DMS 273 (cell line): ENCODE measurements at regions not wholly inside any gene's neighbourhood (a gene's known extent, or its start where the extent isn't known, plus 50 kb on each side); places are given as distances from the start of the nearest gene placed in this dataset.
A peak's percentile ranks its signal among the peaks of the same experiment; 100 is the strongest.

Source experiments
- DNase-seq: peaks from one replicate; lab custom pipeline; 2025; ENCODE audit not compliant: unreplicated experiment; lab: John Stamatoyannopoulos, UW

DNA sequence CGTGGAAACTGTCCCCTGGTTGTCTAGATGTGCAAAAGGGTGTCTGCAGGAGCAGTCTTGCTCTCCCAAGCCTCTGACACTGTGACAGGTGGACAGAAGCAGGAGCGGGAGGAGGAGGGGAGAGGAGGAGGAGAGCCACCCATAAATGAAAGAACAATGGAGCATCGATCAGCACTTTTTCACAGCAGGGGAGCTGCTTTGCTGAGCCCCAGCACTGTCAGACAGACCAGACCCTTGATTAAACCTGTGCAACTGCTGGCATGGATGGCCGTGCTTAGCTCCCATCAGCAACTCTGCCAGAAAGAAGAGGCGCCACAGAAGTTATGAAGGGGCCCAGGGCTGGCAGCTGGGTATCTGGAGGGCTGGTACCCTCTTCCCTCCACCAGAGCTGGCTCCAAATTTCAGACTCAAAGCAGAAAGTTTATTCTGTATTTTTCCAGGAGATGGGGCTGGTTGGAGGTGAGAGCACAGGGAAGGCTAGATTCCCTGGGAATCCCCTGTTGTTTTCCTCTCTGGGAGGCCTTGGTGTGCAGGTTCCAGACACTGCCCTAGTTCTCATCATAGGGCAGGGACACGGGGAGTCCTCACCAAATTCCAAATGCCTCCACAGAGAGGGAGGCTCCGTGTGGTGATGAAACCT is 1192.2 kb downstream of the UQCRFS1 start:
- DNase-seq: no peak

DNA sequence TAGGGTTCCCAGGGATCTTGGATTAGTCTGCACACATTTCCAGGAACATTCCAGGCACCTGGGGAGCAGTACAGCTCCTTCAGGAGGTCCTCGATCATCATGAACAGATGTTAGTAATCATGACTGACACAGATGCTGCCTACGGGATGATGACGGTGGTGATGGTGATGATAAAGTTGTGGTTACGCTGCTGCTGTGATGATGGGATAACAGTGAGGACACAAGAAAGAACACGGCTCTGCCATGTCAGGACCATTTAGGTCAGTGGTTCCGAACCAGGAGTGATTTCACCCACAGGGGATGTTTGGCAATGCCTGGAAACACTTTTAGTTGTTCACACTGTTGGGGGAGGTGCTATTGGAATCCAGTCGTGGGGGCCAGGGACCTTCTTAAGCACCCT is 1193.0 kb downstream of the UQCRFS1 start:
- no peak for DNase-seq

DNA sequence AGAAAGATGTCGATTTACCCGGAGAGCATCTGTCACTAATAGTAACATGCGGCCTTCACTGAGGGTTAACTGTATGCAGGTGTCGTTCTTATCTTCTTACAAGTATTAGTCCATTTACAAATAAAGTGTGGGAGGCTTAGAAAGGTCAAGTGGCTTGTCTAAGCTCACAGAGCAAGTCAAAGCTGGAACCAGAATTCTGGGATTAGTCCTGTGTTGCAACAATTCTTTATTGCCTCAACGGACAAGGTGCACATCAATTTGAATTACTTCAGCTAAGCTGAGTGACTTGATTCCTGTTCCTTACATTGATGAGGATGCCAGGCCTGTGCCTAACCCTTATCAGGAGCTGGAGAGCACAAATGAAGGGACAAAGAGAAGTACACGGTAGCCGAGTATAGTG is 1193.6 kb downstream of the UQCRFS1 start:
- no peak for DNase-seq

DNA sequence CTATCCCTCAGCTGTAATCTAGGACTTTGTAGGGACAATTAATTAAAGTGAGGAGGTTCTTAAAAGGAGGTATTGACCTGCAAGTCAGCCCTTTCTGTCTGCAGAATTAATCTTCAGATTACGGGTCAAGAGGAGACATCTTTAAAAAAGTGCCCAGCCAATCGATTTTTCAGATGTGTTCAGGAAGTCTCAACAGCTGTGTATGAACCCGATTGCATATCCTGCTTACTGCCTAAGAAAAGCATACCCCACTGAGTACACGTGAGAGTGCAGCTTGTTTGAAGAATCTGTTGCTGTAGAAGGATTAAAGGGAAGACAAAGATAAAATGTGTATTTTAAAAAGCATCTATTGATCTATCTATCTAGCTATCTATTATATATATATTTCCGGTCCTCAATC is 1194.5 kb downstream of the UQCRFS1 start:
- no peak for DNase-seq

DNA sequence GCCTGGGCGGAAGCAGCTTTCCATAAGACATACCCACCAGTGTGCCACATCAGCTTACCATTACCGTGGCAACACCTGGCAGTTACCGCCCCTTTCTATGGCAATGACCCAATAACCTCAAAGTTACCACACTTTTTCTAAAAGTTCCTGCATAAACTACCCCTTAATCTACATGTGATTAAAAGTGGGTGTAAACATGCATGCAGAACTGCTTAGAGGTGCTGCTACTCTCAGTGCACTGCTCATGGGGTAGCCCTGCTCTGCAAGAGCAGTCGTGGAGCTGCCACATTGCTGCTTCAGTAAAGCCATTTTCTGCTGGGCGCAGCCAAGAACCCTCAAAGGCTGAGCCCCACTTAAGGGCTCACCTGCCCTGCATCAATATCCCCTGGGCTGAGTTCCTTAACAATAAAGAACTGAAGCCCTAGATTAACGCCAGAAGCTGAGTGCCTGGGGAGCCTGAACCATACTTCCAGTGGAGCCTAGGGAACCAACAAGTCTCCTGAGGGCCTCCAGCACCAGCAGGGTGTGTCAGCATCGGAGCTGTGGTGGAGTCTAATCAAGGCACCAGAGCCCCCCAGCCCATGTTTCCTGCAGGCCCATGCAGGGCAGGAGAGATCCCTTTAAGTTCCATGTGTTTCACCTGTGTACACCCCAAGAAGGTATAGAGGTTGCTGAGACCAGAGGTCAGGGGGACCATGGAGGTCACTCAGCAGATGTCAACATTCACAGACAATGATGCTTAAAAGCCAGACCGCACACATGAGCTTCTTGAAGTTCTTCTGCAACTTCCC is 1198.1 kb downstream of the UQCRFS1 start:
- DNase-seq: no peak

DNA sequence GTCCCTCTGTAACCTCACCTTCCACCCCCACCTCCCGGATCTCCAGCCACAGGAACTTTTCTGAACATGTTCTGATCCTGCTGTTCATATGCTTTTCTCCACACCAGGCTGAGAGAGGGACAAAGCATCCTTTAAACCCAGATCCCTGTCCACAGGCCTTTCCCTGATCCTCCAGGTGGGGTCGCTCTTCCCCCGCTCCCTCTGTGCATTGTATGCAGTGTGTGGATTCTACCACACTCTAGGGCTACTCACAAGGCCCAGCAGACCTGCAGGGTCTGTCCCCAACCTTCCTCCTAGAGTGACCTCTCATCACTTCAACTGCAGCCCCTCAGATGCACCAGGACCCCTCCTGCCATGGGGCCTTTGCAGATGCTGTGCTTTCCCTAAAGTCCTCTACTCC is 1200.6 kb downstream of the UQCRFS1 start:
- peak; percentile 24 for DNase-seq

DNA sequence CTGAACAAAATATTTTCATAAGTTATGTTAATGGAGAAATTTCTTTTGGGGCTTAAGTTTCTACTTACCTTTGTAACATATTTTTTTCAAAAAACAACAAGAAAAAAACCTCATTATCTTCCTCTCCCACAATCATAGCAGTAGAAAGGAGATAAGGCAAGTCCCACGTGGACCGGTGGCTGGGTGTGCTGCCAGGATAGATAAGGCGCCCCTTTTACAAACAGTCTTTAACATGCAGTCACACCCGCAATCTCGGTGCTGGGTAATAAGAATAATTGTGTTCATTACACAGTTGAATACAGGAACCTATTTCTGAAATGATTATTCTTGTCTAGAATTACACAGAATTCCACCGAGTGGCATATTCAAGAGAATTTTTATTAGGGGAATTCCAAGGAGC is 1202.3 kb downstream of the UQCRFS1 start:
- DNase-seq: no peak

DNA sequence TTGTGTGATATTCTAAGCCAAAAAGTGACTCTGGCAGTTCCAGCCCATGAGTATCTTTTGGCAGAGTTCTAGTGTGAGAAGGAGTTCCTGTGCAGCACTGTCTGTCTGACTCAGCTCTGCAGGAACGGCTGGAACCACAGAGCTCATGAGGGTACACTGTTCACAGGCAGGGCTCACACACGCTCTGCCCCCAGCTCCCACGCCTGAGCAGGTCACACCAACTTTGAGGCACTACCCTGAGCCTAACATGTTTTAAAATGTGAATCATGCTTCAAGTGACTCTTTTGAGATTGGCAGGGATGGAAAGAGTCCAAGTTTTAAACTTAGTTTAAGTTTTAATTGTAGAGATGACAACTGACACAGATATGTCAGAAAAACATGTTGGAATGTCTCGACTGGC is 1203.3 kb downstream of the UQCRFS1 start:
- DNase-seq: no peak

DNA sequence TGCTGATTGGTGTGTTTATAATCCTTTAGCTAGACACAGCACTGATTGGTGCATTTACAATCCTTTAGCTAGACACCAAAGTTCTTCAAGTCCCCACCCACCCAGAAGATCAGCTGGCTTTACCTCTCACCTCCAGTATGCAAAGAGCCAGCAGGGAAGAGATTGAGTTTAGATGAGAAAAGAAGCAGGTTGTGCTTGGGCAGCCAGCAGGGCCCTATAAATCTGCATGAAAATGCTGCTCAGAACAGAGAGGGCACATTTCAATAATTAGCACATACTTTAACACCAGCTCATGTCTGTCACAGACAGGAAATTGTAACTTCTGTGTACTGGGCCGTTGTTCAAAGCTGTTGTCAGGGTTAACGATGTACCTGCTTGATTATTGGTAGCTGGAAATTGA is 1204.3 kb downstream of the UQCRFS1 start:
- no peak for DNase-seq

DNA sequence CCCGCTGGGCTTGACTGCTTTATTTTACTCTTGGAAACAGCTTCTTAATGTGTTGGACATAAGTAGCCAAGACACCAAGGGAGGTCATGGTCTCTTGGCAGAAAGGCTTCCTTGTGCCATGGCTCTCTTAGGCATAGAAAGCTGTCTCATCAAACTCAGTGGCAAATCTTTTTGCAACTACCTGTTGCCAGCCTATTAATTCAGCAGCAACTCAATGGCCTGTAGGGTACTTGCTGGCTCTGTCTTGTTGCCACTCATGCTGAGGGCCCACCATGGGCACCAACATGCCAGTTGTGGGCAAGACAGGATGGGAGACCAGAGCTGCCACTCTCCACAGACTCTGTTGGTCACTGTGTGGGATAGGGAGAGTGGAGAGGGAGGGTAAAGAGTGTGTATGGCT is 1209.4 kb downstream of the UQCRFS1 start:
- DNase-seq: no peak

DNA sequence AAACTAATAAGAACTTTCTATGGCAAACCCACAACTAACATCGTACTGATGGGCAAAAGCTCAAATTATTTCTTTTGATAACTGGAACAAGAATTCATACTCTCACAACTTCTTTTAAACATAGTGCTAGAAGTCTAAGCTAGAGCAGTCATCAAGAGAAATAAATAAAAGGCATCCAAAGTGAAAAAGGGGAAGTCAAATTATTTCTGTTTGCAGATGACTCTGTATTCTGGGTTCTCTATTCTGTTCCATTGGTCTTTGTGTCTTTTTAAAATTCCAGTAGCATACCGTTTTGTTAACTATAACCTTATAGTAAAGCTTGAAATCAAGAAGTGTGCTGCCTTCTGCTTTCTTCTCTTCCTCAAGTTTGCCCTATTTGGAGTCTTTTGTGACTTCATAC is 1215.9 kb downstream of the UQCRFS1 start:
- DNase-seq: no peak

DNA sequence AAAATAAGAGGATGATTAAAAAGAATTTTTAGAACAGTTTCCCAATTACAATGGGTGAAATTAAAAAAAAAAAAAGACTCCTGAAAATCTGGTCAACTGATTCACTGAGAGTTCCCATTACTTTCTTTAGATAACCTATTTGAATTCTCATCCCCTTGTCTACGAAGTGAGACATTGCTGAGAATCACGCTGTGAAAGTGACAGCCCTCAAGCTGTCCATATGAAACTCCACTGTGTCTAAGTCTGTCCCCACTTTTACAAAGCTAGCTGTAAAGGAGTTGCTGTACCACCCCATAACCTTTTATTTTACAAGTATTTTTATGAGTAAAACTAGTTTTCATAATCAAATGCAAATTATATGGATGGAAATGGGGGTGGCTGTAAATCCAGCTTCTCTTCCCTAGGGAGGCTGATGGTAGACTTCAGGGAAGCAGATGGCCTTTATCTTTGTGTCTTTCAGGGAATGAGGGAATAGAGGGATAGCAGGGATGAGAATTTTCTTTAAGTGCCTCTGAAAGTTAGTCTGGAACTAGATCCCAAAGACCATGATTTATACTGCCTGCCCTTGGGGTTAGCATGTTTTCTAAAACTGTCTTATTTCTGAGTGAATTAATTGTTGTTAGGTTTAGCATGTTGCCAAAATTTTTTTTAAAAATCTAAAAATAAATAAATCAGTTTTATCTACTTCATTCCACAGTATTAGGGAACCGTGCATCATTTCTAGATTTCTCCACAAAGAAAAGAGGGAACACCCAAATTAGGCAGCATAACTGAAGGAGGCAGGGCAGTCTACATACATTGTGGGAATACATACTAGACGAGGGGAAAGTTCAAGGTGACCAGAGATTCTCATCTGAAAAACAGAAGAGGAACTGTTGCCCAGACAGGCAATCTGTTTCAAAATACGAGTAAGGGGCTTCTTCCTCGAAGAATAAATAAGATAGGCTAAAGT is 1219.1 kb downstream of the UQCRFS1 start:
- DNase-seq: no peak

DNA sequence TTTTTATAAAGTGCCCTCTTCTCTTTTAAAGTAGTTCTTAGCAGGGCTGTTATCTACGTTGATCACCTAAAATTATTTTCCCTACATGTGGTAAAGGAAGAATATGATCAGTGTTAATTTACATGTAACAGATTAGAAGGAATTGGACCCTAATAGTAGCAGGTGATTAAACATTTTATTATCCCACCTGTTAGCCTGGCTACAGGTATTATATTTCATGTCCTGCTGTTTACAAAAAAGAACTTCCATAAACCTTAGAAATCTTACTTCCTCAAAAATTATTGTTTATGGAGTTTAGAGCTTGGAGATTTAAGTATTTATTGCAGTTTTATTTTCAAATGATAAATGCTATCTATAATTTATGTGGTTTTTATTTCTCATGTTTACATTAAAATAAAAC is 1226.7 kb downstream of the UQCRFS1 start:
- peak; percentile 6 for DNase-seq

DNA sequence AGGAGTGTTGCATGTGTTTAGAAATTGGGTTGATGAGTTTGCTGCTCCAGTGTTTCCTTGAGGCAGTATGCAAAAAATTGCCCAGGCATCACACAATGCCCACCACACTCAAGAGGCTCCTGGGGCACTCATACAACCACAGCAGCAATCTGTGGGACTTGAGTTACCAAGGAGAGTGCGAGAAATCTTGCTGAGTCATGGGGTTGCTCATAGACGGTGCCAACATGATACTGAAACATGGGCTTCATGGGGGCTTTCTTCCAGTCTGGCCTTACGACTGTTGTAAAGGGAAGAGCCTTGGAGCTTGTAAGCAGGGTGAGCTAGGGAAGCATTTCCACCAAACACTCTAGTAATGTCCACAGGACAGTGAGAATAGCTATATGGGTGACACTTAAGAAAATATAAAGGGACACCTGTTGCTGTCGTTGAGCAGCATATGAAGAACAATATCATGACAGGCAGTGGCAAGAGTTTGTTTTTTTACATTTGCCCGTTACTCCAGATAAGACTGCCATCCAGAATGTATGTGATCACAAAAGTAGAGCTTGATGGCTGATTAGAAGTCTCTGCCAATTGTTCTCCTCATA is 1237.4 kb downstream of the UQCRFS1 start:
- DNase-seq: no peak

DNA sequence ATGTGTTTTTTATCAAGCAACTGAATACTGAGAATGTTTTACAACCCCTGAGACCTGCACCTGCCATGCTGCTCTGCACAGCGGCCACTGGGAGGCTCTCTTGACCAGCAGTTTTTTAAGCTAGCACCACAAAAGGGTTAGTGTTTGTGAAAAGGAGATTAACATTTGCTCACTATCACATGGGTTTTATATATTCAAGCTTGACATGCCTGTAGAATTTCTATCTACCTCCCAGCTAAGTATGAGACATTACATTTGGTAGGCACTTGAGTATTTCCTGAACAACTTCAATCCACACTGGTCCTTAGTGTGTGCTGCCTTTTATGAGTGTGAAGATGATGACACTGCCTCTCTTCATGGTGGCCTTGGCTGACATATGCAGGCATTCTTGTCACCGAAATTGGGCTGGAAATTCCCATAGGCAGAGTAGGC is 1238.9 kb downstream of the UQCRFS1 start:
- DNase-seq: peak; percentile 71

DNA sequence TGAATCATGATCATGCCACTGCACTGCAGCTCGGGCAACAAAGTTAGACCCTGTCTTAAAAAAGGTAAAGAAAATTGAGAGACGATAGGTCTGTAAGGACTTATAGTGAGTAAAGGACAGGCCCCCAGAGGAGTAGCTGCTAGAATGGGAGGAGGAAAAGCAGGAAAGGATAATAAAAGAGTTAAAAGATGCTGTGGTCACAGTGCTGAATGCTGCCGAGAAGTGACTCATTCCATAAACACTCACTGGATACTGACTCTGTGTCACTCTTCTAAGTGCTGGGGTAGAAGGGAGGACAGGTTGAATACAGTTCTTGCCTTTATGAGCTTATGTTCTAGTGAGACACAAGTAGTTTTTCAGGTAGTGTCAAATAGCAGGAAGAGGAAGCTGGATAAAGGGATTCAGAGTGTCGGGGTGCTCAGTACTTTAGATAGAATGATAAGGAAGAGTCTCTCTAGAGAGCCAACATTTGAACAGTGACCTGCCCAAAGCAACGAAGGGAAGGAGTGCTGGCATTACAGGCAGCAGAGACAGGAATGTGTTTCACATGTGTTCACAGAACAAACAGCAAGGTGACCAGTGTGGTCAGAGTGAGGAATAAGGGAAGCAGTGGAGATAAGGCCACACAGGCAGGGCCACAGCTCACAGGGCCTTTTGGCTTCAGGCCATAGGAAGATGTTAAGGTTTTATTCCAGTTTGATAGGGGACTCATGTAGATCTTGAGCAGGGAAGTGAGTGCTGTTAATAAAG is 1240.5 kb downstream of the UQCRFS1 start:
- no peak for DNase-seq

DNA sequence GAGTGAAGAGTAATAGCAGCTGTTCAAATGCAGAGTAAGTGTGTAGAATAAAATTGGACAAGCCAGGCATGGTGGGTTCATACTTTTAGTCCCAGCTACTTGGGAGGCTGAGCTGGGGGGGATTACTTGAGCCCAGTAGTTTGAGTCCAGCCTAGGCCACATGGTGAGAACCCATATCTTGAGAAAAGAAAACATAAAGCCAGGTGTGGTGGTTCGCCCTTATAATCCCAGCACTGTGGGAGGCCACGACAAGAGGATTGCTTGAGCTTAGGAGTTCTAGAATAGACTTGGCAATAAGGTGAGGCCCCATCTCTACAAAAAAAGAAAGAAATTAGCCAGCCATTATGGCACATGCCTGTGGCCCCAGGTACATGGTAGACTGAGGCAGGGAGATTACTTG is 1241.1 kb downstream of the UQCRFS1 start:
- DNase-seq: no peak

DNA sequence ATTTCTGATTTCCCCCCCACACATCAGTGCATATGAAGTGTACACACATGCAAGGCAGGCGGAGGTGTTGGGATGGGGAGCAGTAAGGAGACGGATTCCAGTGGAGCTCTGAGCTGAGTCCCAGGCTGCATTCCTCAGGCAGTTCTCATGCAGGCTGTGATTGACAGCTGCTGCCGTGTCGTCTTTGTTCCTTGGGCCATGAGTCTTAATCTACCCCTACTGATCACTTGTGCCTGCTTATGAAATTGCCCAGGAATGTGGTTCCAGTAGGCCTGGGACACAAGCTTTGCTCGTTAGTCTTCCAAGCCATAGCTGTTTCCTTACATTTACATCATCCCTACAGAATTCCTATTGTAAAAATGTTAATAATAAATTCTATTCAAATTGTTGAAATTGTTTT is 1241.9 kb downstream of the UQCRFS1 start:
- no peak for DNase-seq

DNA sequence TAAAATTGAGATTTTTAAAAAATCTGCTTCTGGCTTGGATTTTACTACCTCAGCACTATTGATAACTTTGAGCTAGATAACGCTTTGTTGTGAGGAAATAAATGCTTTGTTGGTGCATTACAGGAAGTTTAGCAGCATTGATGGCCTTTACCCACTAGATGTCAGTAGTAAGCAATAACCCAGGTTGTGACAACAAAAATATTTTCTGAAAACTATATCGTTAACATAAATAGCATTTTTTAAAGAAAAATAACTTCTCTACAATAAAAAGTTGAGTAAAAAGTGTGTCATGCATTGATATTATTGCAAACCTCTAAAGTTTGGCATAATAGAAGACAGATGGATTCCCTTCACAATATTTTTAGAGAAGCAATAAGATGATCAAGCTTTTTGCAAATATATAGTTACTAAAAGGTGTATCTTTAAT is 1246.5 kb downstream of the UQCRFS1 start:
- DNase-seq: peak; percentile 44

DNA sequence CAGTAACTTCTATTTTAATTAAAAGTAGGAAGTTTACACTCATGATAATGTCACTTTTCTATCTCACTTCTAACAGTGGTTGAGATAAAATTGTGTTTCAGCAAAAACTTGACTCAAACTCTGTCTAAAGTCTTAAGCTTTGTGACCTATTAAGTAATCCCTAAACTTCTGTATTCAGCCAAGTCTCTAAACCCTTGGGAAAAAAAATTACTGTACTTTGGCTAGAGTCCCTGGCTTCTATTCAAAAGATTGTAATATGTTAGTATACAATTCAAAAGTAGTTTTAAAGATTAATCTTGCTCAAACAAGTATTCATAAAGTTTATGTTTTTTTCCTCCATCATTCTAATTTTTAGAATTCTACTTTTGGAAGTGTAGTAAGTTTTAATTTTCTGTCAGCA is 1248.8 kb downstream of the UQCRFS1 start:
- DNase-seq: peak; percentile 3

DNA sequence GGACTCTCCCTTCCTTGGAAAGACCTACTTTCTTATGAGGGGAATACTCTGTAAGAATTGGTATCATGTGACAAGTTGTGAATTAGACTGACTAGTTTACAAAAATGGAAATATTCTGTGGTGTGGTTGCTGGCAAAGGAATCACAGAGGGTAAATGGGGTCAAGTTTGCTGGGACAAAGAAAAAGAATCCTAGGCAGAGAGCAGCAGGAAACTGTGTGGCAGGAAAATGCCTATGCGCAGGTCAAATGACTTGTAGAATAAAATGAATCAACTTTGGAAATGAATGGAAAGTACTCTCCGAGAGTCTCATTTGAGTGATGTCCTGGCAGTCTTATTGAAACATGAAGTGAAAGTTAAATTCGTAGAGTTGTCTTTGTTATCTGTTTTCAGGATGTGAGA is 1250.7 kb downstream of the UQCRFS1 start:
- DNase-seq: no peak
